NB4 (cell line): ENCODE measurements at regions not wholly inside any gene's neighbourhood (a gene's known extent, or its start where the extent isn't known, plus 50 kb on each side); places are given as distances from the start of the nearest gene placed in this dataset.

Experiments used
- CTCF ChIP-seq: IDR thresholded peaks from one replicate; pipeline ENCODE4 v1.5.1; 2012; ENCODE audit warnings: low read depth, low read length
- TF ChIP-seq, protein P1 (sequence below): IDR thresholded peaks from 2 replicates; pipeline ENCODE4 v1.6.1; 2011; ENCODE audit warnings: low read depth, low read length

DNA sequence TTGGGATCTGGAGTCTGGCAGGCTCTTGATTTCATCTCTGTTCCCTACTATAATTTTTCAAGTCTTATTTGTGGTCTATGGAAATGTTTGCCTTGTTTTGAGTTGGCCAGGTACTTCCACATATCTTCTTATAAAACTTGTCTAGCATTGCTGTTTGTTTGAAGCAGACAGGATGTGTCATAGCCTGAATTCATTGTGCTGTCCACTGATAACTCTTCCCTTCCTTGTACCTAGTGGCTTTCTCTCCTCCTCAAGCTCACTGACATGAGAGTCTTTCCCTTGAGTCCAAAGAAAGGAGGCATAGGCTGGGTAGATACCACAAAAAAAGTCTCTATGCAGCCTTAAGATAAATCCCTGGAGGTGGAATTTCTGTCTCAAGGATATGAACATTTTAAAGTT, 59.2 kb upstream of the FAM241A start:
- no peak for TF ChIP-seq CTCF
- TF ChIP-seq, protein P1, sequence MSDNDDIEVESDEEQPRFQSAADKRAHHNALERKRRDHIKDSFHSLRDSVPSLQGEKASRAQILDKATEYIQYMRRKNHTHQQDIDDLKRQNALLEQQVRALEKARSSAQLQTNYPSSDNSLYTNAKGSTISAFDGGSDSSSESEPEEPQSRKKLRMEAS = no peak
